ENCODE measurements at regions not wholly inside any gene's neighbourhood (a gene's known extent, or its start where the extent isn't known, plus 50 kb on each side); places are given as distances from the start of the nearest gene placed in this dataset.

GRCh38 chr9:107870927-107871680 is 381.5 kb upstream of the KLF4 start:
- no peak overlapping the region for H3K4me3 ChIP-seq
- no peaks in the 10 kb centered on the region for H3K36me3 ChIP-seq
- no peak overlapping the region for H3K27ac ChIP-seq
- no peaks in the 10 kb centered on the region for H3K27me3 ChIP-seq
- no peak for DNase-seq
- intact Hi-C loops (cut with DNase I) = no loop called here
- no peak for TF ChIP-seq EP300 (IDR thresholded peaks at IDR 0.05)
- no peak for TF ChIP-seq CTCF (IDR thresholded peaks at IDR 0.05)
- no peak for TF ChIP-seq POLR2A (IDR thresholded peaks at IDR 0.05)
- WGBS, 3 donors = 95 to 98% (median 96%) methylated on average over 3 of the region's 3 CpGs
- H3K4me1 ChIP-seq (ENCODE audit: insufficient read depth) = no peaks in the 10 kb centered on the region
- no peaks in the 10 kb centered on the region for H3K9me3 ChIP-seq

GRCh38 chr9:107870221-107870620 is 380.7 kb upstream of the KLF4 start:
- Histone ChIP-seq H3K9me3 (no peaks in the 10 kb centered on the region), H3K4me1 (ENCODE audit: insufficient read depth) (no peaks in the 10 kb centered on the region), H3K4me3 (no peak overlapping the region), H3K27me3 (no peaks in the 10 kb centered on the region), H3K27ac (no peak overlapping the region), H3K36me3 (no peaks in the 10 kb centered on the region)
- WGBS, 3 donors = 74 to 84% (median 84%) methylated on average over 6 of the region's 6 CpGs
- no peak for DNase-seq
- TF ChIP-seq POLR2A (IDR thresholded peaks at IDR 0.05) (no peak), EP300 (IDR thresholded peaks at IDR 0.05) (no peak), CTCF (IDR thresholded peaks at IDR 0.05) (no peak)
- intact Hi-C loops (cut with DNase I) = no loop called here

- H3K27me3 ChIP-seq = no peaks in the 10 kb centered on the region
- H3K36me3 ChIP-seq = no peaks in the 10 kb centered on the region
- intact Hi-C loops (cut with DNase I) = no loop called here
- DNase-seq = no peak
- TF ChIP-seq POLR2A (IDR thresholded peaks at IDR 0.05) (no peak), CTCF (IDR thresholded peaks at IDR 0.05) (no peak), EP300 (IDR thresholded peaks at IDR 0.05) (no peak)
- H3K4me1 ChIP-seq (ENCODE audit: insufficient read depth) = no peaks in the 10 kb centered on the region
- no peaks in the 10 kb centered on the region for H3K9me3 ChIP-seq
- no peak overlapping the region for H3K4me3 ChIP-seq
- WGBS, 3 donors = 89 to 91% (median 90%) methylated on average over 3 of the region's 3 CpGs
- no peak overlapping the region for H3K27ac ChIP-seq
These were observed 379.5 kb upstream of the KLF4 start for GRCh38 chr9:107869111-107869510.

DNA sequence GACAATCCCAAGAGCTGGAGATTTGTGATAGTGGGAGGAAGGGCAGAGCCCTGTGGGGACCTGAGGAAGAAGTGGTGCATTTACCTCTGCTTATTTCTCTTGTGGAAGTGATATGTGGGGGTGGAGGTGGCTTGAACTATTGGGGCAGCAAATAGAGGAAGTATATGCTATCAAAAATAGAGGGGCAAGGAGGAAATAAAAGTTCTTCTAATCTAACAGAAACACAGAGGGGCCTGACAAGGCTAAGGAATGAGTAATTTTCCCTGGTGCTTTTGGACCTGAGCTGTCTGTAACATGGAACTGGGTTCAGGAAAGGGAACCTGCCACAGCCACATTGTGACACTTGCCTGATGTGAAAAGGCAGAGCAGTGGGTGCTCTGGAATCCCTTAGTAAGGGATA is 378.6 kb upstream of the KLF4 start:
- DNase-seq = no peak
- intact Hi-C loops (cut with DNase I) = no loop called here
- no peaks in the 10 kb centered on the region for H3K9me3 ChIP-seq
- no peak overlapping the region for H3K4me3 ChIP-seq
- no peak overlapping the region for H3K27ac ChIP-seq
- no peaks in the 10 kb centered on the region for H3K36me3 ChIP-seq
- TF ChIP-seq POLR2A (IDR thresholded peaks at IDR 0.05) = no peak
- TF ChIP-seq CTCF (IDR thresholded peaks at IDR 0.05) = no peak
- no peak for TF ChIP-seq EP300 (IDR thresholded peaks at IDR 0.05)
- no peaks in the 10 kb centered on the region for H3K4me1 ChIP-seq (ENCODE audit: insufficient read depth)
- no peaks in the 10 kb centered on the region for H3K27me3 ChIP-seq
